HEK293 (cell line): ENCODE measurements at regions not wholly inside any gene's neighbourhood (a gene's known extent, or its start where the extent isn't known, plus 50 kb on each side); places are given as distances from the start of the nearest gene placed in this dataset.

Source experiments
- BCL11A ChIP-seq: fragments of 450-650 bp; formaldehyde crosslinking; IDR thresholded peaks from 2 replicates; pipeline ENCODE4 v1.5.1; 2016; ENCODE audit warnings: low read depth, missing biosample characterization, missing genetic modification characterization
- KLF9 ChIP-seq: fragments of 450-650 bp; formaldehyde crosslinking; IDR thresholded peaks from 2 replicates; pipeline ENCODE4 v1.5.1; 2016; ENCODE audit warnings: missing biosample characterization, missing genetic modification characterization, low read depth
- REPIN1 ChIP-seq: fragments of 450-650 bp; formaldehyde crosslinking; IDR thresholded peaks from 2 replicates; pipeline ENCODE4 v1.5.1; 2017; ENCODE audit warnings: missing biosample characterization, missing genetic modification characterization, low read depth
- ZNF10 ChIP-seq: fragments of 450-650 bp; formaldehyde crosslinking; IDR thresholded peaks from 2 replicates; pipeline ENCODE4 v1.5.1; 2017; ENCODE audit warnings: missing biosample characterization, missing genetic modification characterization
- ZNF114 ChIP-seq: fragments of 450-650 bp; formaldehyde crosslinking; IDR thresholded peaks from 2 replicates; pipeline ENCODE4 v1.5.0; 2017; ENCODE audit warnings: missing biosample characterization, missing genetic modification characterization
- ZNF157 ChIP-seq: fragments of 450-650 bp; formaldehyde crosslinking; IDR thresholded peaks from 2 replicates; pipeline ENCODE4 v1.5.1; 2016; ENCODE audit warnings: missing biosample characterization, missing genetic modification characterization
- ZNF843 ChIP-seq: fragments of 450-650 bp; formaldehyde crosslinking; IDR thresholded peaks from 2 replicates; pipeline ENCODE4 v1.5.1; 2016; ENCODE audit warnings: missing biosample characterization, missing genetic modification characterization
- TF ChIP-seq, protein P1 (sequence below): fragments of 450-650 bp; formaldehyde crosslinking; IDR thresholded peaks from 2 replicates; pipeline ENCODE4 v1.5.1; 2016; ENCODE audit warnings: missing biosample characterization, missing genetic modification characterization
- TF ChIP-seq, protein P2 (sequence below): fragments of 450-650 bp; formaldehyde crosslinking; IDR thresholded peaks from 2 replicates; pipeline ENCODE4 v1.5.1; 2016; ENCODE audit warnings: missing biosample characterization, missing genetic modification characterization
- TF ChIP-seq, protein P3 (sequence below): fragments of 450-650 bp; formaldehyde crosslinking; optimal IDR thresholded peaks from 2 replicates; pipeline ENCODE3; 2016; ENCODE audit warnings: missing biosample characterization, mild to moderate bottlenecking, missing genetic modification characterization

DNA sequence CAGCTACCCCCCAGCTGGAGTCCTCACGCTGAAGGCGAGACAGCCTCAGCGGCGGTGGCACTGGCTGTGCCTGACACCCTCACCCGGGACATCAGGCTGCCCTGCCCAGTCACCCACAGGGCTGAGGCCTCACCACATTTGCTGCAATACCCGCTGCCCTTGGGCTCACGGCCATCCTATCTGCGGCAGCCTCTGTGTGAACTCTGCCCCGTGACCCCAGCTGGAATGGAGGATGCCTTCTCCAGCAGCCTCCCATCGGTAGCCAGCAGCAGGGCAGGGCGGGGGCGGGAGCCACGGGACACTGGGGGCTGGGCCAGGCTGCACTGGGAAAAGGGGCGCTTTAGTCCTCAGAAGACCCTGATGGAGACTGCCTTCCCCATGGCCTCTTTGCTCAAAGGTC lies 112.4 kb upstream of the ZBTB40 start:
- no peak for TF ChIP-seq ZNF114 (tag by site-specific recombination)
- TF ChIP-seq, protein P1, sequence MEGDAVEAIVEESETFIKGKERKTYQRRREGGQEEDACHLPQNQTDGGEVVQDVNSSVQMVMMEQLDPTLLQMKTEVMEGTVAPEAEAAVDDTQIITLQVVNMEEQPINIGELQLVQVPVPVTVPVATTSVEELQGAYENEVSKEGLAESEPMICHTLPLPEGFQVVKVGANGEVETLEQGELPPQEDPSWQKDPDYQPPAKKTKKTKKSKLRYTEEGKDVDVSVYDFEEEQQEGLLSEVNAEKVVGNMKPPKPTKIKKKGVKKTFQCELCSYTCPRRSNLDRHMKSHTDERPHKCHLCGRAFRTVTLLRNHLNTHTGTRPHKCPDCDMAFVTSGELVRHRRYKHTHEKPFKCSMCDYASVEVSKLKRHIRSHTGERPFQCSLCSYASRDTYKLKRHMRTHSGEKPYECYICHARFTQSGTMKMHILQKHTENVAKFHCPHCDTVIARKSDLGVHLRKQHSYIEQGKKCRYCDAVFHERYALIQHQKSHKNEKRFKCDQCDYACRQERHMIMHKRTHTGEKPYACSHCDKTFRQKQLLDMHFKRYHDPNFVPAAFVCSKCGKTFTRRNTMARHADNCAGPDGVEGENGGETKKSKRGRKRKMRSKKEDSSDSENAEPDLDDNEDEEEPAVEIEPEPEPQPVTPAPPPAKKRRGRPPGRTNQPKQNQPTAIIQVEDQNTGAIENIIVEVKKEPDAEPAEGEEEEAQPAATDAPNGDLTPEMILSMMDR (tag by site-specific recombination), result no peak
- no peak for TF ChIP-seq KLF9 (tag by site-specific recombination)
- no peak for TF ChIP-seq ZNF10 (tag by site-specific recombination)
- TF ChIP-seq REPIN1, result no peak
- TF ChIP-seq ZNF157 (tag by site-specific recombination), result no peak
- TF ChIP-seq BCL11A (tag by site-specific recombination), result no peak
- no peak for TF ChIP-seq ZNF843 (tag by site-specific recombination)
- TF ChIP-seq, protein P2, sequence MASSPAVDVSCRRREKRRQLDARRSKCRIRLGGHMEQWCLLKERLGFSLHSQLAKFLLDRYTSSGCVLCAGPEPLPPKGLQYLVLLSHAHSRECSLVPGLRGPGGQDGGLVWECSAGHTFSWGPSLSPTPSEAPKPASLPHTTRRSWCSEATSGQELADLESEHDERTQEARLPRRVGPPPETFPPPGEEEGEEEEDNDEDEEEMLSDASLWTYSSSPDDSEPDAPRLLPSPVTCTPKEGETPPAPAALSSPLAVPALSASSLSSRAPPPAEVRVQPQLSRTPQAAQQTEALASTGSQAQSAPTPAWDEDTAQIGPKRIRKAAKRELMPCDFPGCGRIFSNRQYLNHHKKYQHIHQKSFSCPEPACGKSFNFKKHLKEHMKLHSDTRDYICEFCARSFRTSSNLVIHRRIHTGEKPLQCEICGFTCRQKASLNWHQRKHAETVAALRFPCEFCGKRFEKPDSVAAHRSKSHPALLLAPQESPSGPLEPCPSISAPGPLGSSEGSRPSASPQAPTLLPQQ, result no peak
- TF ChIP-seq, protein P3, sequence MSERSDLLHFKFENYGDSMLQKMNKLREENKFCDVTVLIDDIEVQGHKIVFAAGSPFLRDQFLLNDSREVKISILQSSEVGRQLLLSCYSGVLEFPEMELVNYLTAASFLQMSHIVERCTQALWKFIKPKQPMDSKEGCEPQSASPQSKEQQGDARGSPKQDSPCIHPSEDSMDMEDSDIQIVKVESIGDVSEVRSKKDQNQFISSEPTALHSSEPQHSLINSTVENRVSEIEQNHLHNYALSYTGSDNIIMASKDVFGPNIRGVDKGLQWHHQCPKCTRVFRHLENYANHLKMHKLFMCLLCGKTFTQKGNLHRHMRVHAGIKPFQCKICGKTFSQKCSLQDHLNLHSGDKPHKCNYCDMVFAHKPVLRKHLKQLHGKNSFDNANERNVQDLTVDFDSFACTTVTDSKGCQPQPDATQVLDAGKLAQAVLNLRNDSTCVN (tag by site-specific recombination), result no peak
